ENCODE measurements at regions not wholly inside any gene's neighbourhood (a gene's known extent, or its start where the extent isn't known, plus 50 kb on each side); places are given as distances from the start of the nearest gene placed in this dataset.

DNA sequence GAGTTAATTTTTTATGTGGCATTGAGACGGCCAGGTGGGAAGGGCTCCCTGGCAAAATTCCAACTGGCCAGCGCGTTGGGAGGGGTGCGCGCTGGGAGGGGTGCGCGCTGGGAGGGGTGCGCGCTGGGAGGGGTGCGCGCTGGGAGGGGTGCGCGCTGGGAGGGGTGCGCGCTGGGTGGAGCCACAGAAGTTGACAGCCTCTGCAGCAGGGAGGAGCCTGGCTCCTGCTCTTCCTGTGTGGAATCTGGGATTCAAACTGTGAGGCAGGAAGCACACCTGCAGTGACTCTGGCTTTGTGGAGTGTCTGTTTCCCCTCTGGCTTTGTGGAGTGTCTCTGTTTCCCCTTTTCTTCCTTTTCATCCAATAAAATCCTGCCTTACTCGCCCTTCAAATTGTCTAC is 147.9 kb upstream of the CBLN2 start:
- TF ChIP-seq CTCF (IDR thresholded peaks at IDR 0.05; ENCODE audit: low read depth, low read length, missing control alignments) = no peak
- no peak for DNase-seq (ENCODE audit: extremely low read depth, low read depth)
- no peak overlapping the region for H3K4me3 ChIP-seq (replicated peaks; ENCODE audit: low read depth, low read length)

GRCh38 chr18:72687736-72688135 is 143.6 kb upstream of the CBLN2 start:
- no peak for TF ChIP-seq CTCF (IDR thresholded peaks at IDR 0.05; ENCODE audit: low read depth, low read length, missing control alignments)
- DNase-seq (ENCODE audit: extremely low read depth, low read depth) = no peak
- H3K4me3 ChIP-seq (replicated peaks; ENCODE audit: low read depth, low read length) = no peak overlapping the region

DNA sequence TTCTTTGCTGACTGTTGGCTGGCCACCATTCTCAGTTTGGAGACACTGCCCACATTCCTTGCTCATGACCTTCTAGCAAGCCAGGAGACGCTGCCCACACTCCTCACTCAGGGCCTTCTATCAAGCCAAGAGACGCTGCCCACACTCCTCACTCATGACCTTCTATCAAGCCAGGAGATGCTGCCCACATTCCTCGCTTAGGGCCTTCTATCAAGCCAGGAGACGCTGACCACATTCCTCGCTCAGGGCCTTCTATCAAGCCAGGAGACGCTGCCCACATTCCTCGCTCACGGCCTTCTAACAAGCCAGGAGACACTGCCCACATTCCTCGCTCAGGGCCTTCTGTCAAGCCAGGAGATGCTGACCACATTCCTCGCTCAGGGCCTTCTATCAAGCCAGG is 131.3 kb upstream of the CBLN2 start:
- DNase-seq (ENCODE audit: extremely low read depth, low read depth) = no peak
- no peak overlapping the region for H3K4me3 ChIP-seq (replicated peaks; ENCODE audit: low read depth, low read length)
- no peak for TF ChIP-seq CTCF (IDR thresholded peaks at IDR 0.05; ENCODE audit: low read depth, low read length, missing control alignments)

GRCh38 chr18:72674710-72675109 is 130.6 kb upstream of the CBLN2 start:
- DNase-seq (ENCODE audit: extremely low read depth, low read depth) = no peak
- H3K4me3 ChIP-seq (replicated peaks; ENCODE audit: low read depth, low read length) = no peak overlapping the region
- TF ChIP-seq CTCF (IDR thresholded peaks at IDR 0.05; ENCODE audit: low read depth, low read length, missing control alignments) = no peak

DNA sequence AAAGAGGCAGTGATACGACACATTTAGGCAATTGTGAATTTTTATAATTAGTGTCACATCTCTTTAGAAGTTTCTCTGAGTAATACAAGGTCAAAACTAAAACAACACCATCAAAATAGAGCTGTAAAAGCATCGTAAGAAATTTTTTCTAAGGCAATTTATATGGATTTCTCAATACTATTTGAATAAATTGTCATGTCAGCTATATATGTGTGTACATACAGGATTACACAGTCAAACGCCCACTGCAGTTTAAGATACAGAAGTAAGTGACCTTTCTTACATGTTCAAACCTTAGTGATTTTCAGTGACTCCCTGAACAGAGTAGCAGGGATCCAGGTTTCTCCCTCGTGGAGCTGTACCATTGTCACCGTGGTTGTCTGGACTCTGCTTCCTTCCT is 129.1 kb upstream of the CBLN2 start:
- no peak overlapping the region for H3K4me3 ChIP-seq (replicated peaks; ENCODE audit: low read depth, low read length)
- no peak for DNase-seq (ENCODE audit: extremely low read depth, low read depth)
- TF ChIP-seq CTCF (IDR thresholded peaks at IDR 0.05; ENCODE audit: low read depth, low read length, missing control alignments) = no peak

- TF ChIP-seq CTCF (IDR thresholded peaks at IDR 0.05; ENCODE audit: low read depth, low read length, missing control alignments) = peak; percentile 56
- H3K4me3 ChIP-seq (replicated peaks; ENCODE audit: low read depth, low read length) = no peak overlapping the region
- peak; percentile 4 for DNase-seq (ENCODE audit: extremely low read depth, low read depth)
Observed at GRCh38 chr18:72672364-72673184, 128.4 kb upstream of the CBLN2 start.

DNA sequence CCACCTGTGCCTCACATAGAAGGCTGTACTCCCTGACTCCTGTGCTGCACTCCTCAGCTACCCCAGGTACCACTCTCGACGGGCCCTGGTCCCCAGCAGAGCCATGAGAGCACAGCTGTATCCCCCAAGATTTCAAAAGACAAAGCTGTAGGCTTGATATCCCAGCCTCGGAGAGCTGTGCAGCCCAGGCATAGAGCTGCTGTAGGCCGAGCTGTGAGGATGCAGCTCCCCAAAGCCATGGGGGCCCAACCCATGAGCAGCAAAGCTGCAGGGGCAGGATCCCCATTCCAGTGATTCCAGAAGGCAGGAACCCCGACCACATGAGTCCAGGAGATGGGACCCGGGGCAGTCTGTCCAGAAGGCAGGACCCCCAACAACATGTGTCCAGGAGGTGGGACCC is 123.8 kb upstream of the CBLN2 start:
- TF ChIP-seq CTCF (IDR thresholded peaks at IDR 0.05; ENCODE audit: low read depth, low read length, missing control alignments) = no peak
- DNase-seq (ENCODE audit: extremely low read depth, low read depth) = no peak
- H3K4me3 ChIP-seq (replicated peaks; ENCODE audit: low read depth, low read length) = no peak overlapping the region
